GM12892 (cell line): ENCODE measurements at regions not wholly inside any gene's neighbourhood (a gene's known extent, or its start where the extent isn't known, plus 50 kb on each side); places are given as distances from the start of the nearest gene placed in this dataset.

Experiments used
- DNase-seq: peaks from one replicate; pipeline ENCODE4 v3.0.0; 2011; ENCODE audit not compliant: insufficient read length
- FAIRE-seq: peaks from 2 replicates; lab custom pipeline; 2011; peaks lifted over from hg19 to GRCh38; lab: Jason Lieb, UNC
- POLR2A ChIP-seq: IDR thresholded peaks from 2 replicates; pipeline ENCODE4 v1.6.1; 2011; ENCODE audit warnings: low read depth, low read length, control low read depth
- POLR2AphosphoS5 ChIP-seq: IDR thresholded peaks from 2 replicates; pipeline ENCODE4 v1.6.1; 2011; ENCODE audit warnings: low read depth, low read length, control low read depth
- TAF1 ChIP-seq: IDR thresholded peaks from 2 replicates; pipeline ENCODE4 v1.6.1; 2011; ENCODE audit warnings: low read depth, mild to moderate bottlenecking, control low read depth, low read length, borderline replicate concordance

- no peak for FAIRE-seq
- TF ChIP-seq POLR2A (no peak), TAF1 (no peak), POLR2AphosphoS5 (no peak)
- DNase-seq, result no peak
Measured at GRCh38 chr16:65490286-65490685, 368.4 kb upstream of the CDH11 start.

GRCh38 chr16:65489531-65490023, 367.7 kb upstream of the CDH11 start:
- FAIRE-seq (no peak), DNase-seq (no peak)
- TF ChIP-seq POLR2A (no peak), TAF1 (no peak), POLR2AphosphoS5 (no peak)

GRCh38 chr16:65487231-65487630, 365.4 kb upstream of the CDH11 start:
- DNase-seq (no peak), FAIRE-seq (no peak)
- TF ChIP-seq POLR2A (no peak), TAF1 (no peak), POLR2AphosphoS5 (no peak)

- TF ChIP-seq TAF1 (no peak), POLR2A (no peak), POLR2AphosphoS5 (no peak)
- DNase-seq, result no peak
- no peak for FAIRE-seq
Measured at GRCh38 chr16:65481956-65482355, 360.1 kb upstream of the CDH11 start.

GRCh38 chr16:65480281-65481091, 358.6 kb upstream of the CDH11 start:
- TF ChIP-seq TAF1 (no peak), POLR2AphosphoS5 (no peak), POLR2A (no peak)
- no peak for DNase-seq
- FAIRE-seq, result no peak

- DNase-seq (no peak), FAIRE-seq (no peak)
- TF ChIP-seq POLR2AphosphoS5, result no peak
Measured at GRCh38 chr16:65476448-65476955, 354.6 kb upstream of the CDH11 start.

GRCh38 chr16:65473699-65474098, 351.8 kb upstream of the CDH11 start:
- TF ChIP-seq POLR2AphosphoS5, result no peak
- FAIRE-seq (no peak), DNase-seq (no peak)

- TF ChIP-seq POLR2A (no peak), POLR2AphosphoS5 (no peak), TAF1 (no peak)
- no peak for FAIRE-seq
- no peak for DNase-seq
Measured at GRCh38 chr16:65469116-65469515, 347.3 kb upstream of the CDH11 start.

- FAIRE-seq (no peak), DNase-seq (no peak)
- TF ChIP-seq POLR2AphosphoS5, result no peak
- TF ChIP-seq TAF1, result no peak
- no peak for TF ChIP-seq POLR2A
Measured at GRCh38 chr16:65468133-65468532, 346.3 kb upstream of the CDH11 start.

GRCh38 chr16:65463652-65464260, 341.9 kb upstream of the CDH11 start:
- FAIRE-seq (no peak), DNase-seq (no peak)
- TF ChIP-seq POLR2A (no peak), POLR2AphosphoS5 (no peak), TAF1 (no peak)

- TF ChIP-seq POLR2AphosphoS5, result no peak
- no peak for TF ChIP-seq TAF1
- TF ChIP-seq POLR2A, result no peak
- no peak for FAIRE-seq
Measured at GRCh38 chr16:65457084-65457483, 335.2 kb upstream of the CDH11 start.

GRCh38 chr16:65455761-65456160, 333.9 kb upstream of the CDH11 start:
- TF ChIP-seq POLR2A (no peak), POLR2AphosphoS5 (no peak), TAF1 (no peak)
- DNase-seq (no peak), FAIRE-seq (no peak)

More at GRCh38 chr16:65457084-65457483, 335.2 kb upstream of the CDH11 start:
- no peak for DNase-seq
